ENCODE measurements at regions not wholly inside any gene's neighbourhood (a gene's known extent, or its start where the extent isn't known, plus 50 kb on each side); places are given as distances from the start of the nearest gene placed in this dataset.

DNA sequence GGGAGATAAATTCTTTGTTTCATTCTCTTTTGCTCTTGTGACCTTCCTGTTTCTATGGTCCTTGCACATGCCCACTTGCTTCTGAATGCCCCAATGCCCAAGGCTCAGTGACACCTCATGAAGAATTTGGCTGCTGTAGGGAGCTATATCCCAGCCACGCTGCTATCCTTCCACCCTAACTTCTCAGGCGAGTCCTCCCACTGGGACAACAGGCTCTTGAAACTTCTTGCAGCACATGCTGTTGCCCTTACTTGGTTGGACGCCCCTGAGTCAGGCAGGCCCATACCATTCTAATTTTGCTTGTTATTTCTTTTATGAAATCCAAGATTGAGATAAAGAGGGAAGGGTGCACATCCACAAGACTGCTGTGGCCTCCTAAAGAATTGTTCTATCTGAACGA lies 57.6 kb upstream of the BLID start:
- Histone ChIP-seq H3K4me3 (ENCODE audit: low read depth, low read length) (no peak overlapping the region), H3K27ac (no peak overlapping the region), H3K36me3 (no peaks in the 10 kb centered on the region), H3K27me3 (ENCODE audit: insufficient read depth, low read depth, severe bottlenecking) (no peaks in the 10 kb centered on the region), H3K9me3 (ENCODE audit: severe bottlenecking) (no peaks in the 10 kb centered on the region)
- no peak for DNase-seq
- TF ChIP-seq, protein P1, sequence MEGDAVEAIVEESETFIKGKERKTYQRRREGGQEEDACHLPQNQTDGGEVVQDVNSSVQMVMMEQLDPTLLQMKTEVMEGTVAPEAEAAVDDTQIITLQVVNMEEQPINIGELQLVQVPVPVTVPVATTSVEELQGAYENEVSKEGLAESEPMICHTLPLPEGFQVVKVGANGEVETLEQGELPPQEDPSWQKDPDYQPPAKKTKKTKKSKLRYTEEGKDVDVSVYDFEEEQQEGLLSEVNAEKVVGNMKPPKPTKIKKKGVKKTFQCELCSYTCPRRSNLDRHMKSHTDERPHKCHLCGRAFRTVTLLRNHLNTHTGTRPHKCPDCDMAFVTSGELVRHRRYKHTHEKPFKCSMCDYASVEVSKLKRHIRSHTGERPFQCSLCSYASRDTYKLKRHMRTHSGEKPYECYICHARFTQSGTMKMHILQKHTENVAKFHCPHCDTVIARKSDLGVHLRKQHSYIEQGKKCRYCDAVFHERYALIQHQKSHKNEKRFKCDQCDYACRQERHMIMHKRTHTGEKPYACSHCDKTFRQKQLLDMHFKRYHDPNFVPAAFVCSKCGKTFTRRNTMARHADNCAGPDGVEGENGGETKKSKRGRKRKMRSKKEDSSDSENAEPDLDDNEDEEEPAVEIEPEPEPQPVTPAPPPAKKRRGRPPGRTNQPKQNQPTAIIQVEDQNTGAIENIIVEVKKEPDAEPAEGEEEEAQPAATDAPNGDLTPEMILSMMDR (IDR thresholded peaks at IDR 0.05; ENCODE audit: low read depth, low read length): no peak

DNA sequence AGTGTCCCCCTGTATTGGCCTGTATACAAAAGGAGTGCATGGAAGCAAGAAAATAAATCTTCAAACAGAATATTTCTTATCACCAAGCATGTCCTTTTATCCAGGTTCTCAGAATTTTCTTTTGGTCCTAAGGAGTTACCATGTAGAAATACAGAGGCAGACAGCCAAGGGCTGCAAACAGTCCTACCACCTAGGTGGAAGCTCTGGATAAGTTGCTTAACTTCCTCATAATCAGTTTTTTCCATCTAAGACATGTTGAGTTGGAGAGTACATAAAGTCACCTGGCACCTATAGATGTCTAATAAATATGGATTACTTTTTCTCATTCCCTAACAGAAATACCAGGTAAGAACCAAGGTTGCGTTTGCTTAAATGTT lies 57.0 kb upstream of the BLID start:
- DNase-seq: no peak
- H3K36me3 ChIP-seq: no peaks in the 10 kb centered on the region
- no peaks in the 10 kb centered on the region for H3K9me3 ChIP-seq (ENCODE audit: severe bottlenecking)
- no peak overlapping the region for H3K27ac ChIP-seq
- TF ChIP-seq, protein P1 (IDR thresholded peaks at IDR 0.05; ENCODE audit: low read depth, low read length): no peak
- H3K27me3 ChIP-seq (ENCODE audit: insufficient read depth, low read depth, severe bottlenecking): no peaks in the 10 kb centered on the region
- H3K4me3 ChIP-seq (ENCODE audit: low read depth, low read length): no peak overlapping the region

DNA sequence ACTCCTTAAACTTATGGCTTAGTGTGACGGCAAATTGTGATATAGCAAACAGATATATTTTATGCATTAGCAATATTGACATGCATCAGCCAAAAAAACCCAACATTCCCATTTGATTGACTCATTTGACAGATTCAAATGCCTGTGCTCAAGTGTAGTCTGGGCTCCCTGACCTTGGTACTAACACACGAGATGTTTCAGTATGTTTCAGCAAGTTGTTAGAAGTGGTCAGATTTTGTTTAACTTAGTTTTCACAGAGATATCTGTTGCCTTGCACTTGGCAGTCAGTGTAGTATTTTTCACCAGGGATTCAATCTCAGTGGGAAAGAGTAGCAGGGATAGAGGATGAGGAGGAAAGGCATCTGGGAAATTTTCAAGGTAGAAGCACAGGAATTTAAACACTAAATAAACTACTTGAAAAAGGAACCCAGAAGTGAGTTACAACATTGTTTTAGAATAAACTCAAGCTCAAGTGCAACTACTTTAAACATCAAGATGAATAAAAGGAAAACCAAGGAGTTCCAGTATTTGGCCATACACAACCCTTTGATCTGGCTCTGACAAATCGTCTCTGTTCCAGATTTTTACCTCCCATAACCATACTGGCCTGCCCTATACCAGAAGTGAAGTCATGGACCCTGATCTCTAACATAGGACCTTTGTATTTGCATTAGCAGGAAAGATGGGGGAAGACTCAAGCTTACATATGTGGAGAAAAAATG lies 56.5 kb upstream of the BLID start:
- H3K4me3 ChIP-seq (ENCODE audit: low read depth, low read length): no peak overlapping the region
- no peaks in the 10 kb centered on the region for H3K27me3 ChIP-seq (ENCODE audit: insufficient read depth, low read depth, severe bottlenecking)
- H3K27ac ChIP-seq: no peak overlapping the region
- H3K9me3 ChIP-seq (ENCODE audit: severe bottlenecking): no peaks in the 10 kb centered on the region
- no peak for DNase-seq
- no peaks in the 10 kb centered on the region for H3K36me3 ChIP-seq
- TF ChIP-seq, protein P1 (IDR thresholded peaks at IDR 0.05; ENCODE audit: low read depth, low read length): no peak

DNA sequence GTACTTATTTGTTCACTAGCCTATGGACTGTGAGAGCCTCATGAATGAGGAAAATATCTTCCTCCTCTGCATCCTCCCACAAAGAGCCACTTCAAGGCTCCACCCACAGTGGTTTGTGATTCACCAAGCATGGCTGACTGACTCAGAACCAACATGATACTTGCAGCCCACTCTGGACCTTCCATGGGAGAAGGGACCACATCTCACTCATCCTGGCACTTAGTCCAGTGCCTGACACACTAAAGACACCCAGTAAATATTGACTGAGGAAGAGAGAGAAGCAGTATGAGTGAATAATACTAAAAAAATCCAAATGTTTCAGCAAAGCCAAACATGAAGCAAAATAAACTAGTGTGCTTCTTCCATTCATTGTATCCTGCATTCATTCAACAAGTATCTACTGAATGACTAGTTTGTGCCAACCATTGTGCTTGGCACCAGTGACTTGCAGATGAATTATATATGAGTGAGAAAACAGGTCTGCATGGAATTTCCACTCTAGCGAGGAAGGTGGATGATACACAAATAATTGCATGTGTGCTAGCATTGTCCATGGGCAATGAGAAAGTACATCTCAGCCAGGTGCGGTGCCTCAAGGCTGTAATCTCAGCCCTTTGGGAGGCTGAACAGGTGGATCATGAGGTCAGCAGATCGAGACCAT lies 54.9 kb upstream of the BLID start:
- no peak overlapping the region for H3K4me3 ChIP-seq (ENCODE audit: low read depth, low read length)
- TF ChIP-seq, protein P1 (IDR thresholded peaks at IDR 0.05; ENCODE audit: low read depth, low read length): no peak
- H3K27ac ChIP-seq: no peak overlapping the region
- H3K36me3 ChIP-seq: no peaks in the 10 kb centered on the region
- H3K9me3 ChIP-seq (ENCODE audit: severe bottlenecking): no peaks in the 10 kb centered on the region
- DNase-seq: no peak
- no peaks in the 10 kb centered on the region for H3K27me3 ChIP-seq (ENCODE audit: insufficient read depth, low read depth, severe bottlenecking)

- no peak for DNase-seq
- no peaks in the 10 kb centered on the region for H3K27me3 ChIP-seq (ENCODE audit: insufficient read depth, low read depth, severe bottlenecking)
- no peak overlapping the region for H3K4me3 ChIP-seq (ENCODE audit: low read depth, low read length)
- H3K27ac ChIP-seq: no peak overlapping the region
- no peaks in the 10 kb centered on the region for H3K36me3 ChIP-seq
- H3K9me3 ChIP-seq (ENCODE audit: severe bottlenecking): no peaks in the 10 kb centered on the region
- TF ChIP-seq, protein P1 (IDR thresholded peaks at IDR 0.05; ENCODE audit: low read depth, low read length): no peak
Measured at GRCh38 chr11:122168218-122168617, 52.2 kb upstream of the BLID start.
